Anterior cingulate cortex (tissue), 58 donors: ENCODE measurements at regions not wholly inside any gene's neighbourhood (a gene's known extent, or its start where the extent isn't known, plus 50 kb on each side); places are given as distances from the start of the nearest gene placed in this dataset.

Experiments
- DNase-seq, 58 donors: peaks; one replicate each; lab custom pipeline; 2025; lab: John Stamatoyannopoulos, UW

GRCh38 chr13:90746230-90746629 is 601.3 kb upstream of the MIR17HG start:
- DNase-seq = no peak

GRCh38 chr13:90750021-90750420 is 597.5 kb upstream of the MIR17HG start:
- no peak for DNase-seq

- no peak for DNase-seq
Observed at GRCh38 chr13:90751026-90751425, 596.5 kb upstream of the MIR17HG start.

- DNase-seq = no peak
Observed at GRCh38 chr13:90752070-90752469, 595.4 kb upstream of the MIR17HG start.

GRCh38 chr13:90757127-90757680 is 590.3 kb upstream of the MIR17HG start:
- no peak for DNase-seq

- DNase-seq = no peak
Observed at GRCh38 chr13:90760639-90761038, 586.8 kb upstream of the MIR17HG start.

GRCh38 chr13:90763476-90764150 is 583.9 kb upstream of the MIR17HG start:
- DNase-seq = no peak

GRCh38 chr13:90766386-90766902 is 581.0 kb upstream of the MIR17HG start:
- no peak for DNase-seq

- DNase-seq = no peak
Observed at GRCh38 chr13:90768116-90768515, 579.4 kb upstream of the MIR17HG start.

- no peak for DNase-seq
Observed at GRCh38 chr13:90769387-90769786, 578.1 kb upstream of the MIR17HG start.

- no peak for DNase-seq
Observed at GRCh38 chr13:90770334-90770733, 577.2 kb upstream of the MIR17HG start.

GRCh38 chr13:90773681-90774080 is 573.8 kb upstream of the MIR17HG start:
- DNase-seq = no peak

GRCh38 chr13:90776051-90776748 is 571.3 kb upstream of the MIR17HG start:
- no peak for DNase-seq

GRCh38 chr13:90783273-90783672 is 564.2 kb upstream of the MIR17HG start:
- no peak for DNase-seq

- DNase-seq = no peak
Observed at GRCh38 chr13:90787007-90787406, 560.5 kb upstream of the MIR17HG start.

- no peak for DNase-seq
Observed at GRCh38 chr13:90792335-90792734, 555.2 kb upstream of the MIR17HG start.

- DNase-seq = no peak
Observed at GRCh38 chr13:90793261-90793820, 554.1 kb upstream of the MIR17HG start.

- DNase-seq = no peak
Observed at GRCh38 chr13:90796474-90796873, 551.0 kb upstream of the MIR17HG start.

GRCh38 chr13:90797335-90797734 is 550.2 kb upstream of the MIR17HG start:
- DNase-seq = no peak

GRCh38 chr13:90798381-90798780 is 549.1 kb upstream of the MIR17HG start:
- no peak for DNase-seq

GRCh38 chr13:90800082-90800746 is 547.3 kb upstream of the MIR17HG start:
- peak in 35 of 58 donors; percentile 1 to 51 (median 16) for DNase-seq
